Fibroblast of lung (primary cell): ENCODE measurements at regions not wholly inside any gene's neighbourhood (a gene's known extent, or its start where the extent isn't known, plus 50 kb on each side); places are given as distances from the start of the nearest gene placed in this dataset.

Experiments
- CTCF ChIP-seq, 2 donors: IDR thresholded peaks in 1 of 2; conservative IDR thresholded peaks in 1 of 2; 1 replicate in 1 of 2; 2 replicates in 1 of 2; pipeline ENCODE4 v1.5.1; 2011 to 2012; ENCODE audit warnings: low read length in 2 of 2, control low read depth in 1 of 2, inconsistent platforms in 1 of 2, low read depth in 1 of 2, mild to moderate bottlenecking in 1 of 2
- EZH2 ChIP-seq: IDR thresholded peaks from 2 replicates; pipeline ENCODE4 v1.5.1; 2012; ENCODE audit warnings: low read length, control low read depth, mild to moderate bottlenecking; ENCODE audit errors: missing control alignments

- TF ChIP-seq CTCF (conservative IDR thresholded peaks at IDR 0.05 in 1 of 2, IDR thresholded peaks at IDR 0.05 in 1 of 2; ENCODE audit: low read depth in 1 of 2, low read length in 2 of 2) (no peak), EZH2 (no peak)
Measured at GRCh38 chr3:147669077-147669476, 259.9 kb downstream of the ZIC1 start.
